WTC11 (cell line): ENCODE measurements at regions not wholly inside any gene's neighbourhood (a gene's known extent, or its start where the extent isn't known, plus 50 kb on each side); places are given as distances from the start of the nearest gene placed in this dataset.

Experiments used
- ATAC-seq: fragments of 200-7000 bp; cut with Tn5 transposase; 2 replicates; pipeline ENCODE4 v1.10.0; 2021; ENCODE audit warnings: mild to moderate bottlenecking, moderate library complexity
- CTCF ChIA-PET: fragments of 300-600 bp; sonication (Branson Sonifier 250); formaldehyde crosslinking; loops from one replicate; lab custom pipeline; 2021; ENCODE audit warnings: antibody characterized with exemption; lab: Charles Lee
- POLR2A ChIA-PET: fragments of 350-600 bp; sonication (Branson Sonifier 250); formaldehyde crosslinking; loops from one replicate; lab custom pipeline; 2021; ENCODE audit warnings: antibody characterized with exemption; lab: Charles Lee
- DNase-seq: peaks from one replicate; pipeline ENCODE4 v3.0.0; 2021; ENCODE audit warnings: low spot score
- H3K27ac Mint-ChIP-seq: 2 replicates; pipeline ENCODE4 v1.8.0; 2021; ENCODE audit warnings: mixed read lengths
- H3K27me3 Mint-ChIP-seq: 2 replicates; pipeline ENCODE4 v1.8.0; 2021; ENCODE audit warnings: low read depth, mild to moderate bottlenecking, moderate library complexity, mixed read lengths
- H3K36me3 Mint-ChIP-seq: 2 replicates; pipeline ENCODE4 v1.8.0; 2021; ENCODE audit warnings: mixed read lengths
- H3K4me1 Mint-ChIP-seq: 2 replicates; pipeline ENCODE4 v1.8.0; 2022; ENCODE audit warnings: mixed read lengths
- H3K4me3 Mint-ChIP-seq: 2 replicates; pipeline ENCODE4 v1.8.0; 2021; ENCODE audit warnings: mild to moderate bottlenecking, moderate library complexity, mixed read lengths
- H3K9me3 Mint-ChIP-seq: 2 replicates; pipeline ENCODE4 v1.8.0; 2021; ENCODE audit warnings: mixed read lengths
- CBFB ChIP-seq: sonication (generic); formaldehyde crosslinking; IDR thresholded peaks from 2 replicates; pipeline ENCODE4 v1.8.1; 2022; ENCODE audit warnings: mild to moderate bottlenecking, low read depth, missing genetic modification reagents
- EMX1 ChIP-seq: fragments of 250-450 bp; sonication (Bioruptor Pico); IDR thresholded peaks from 2 replicates; pipeline ENCODE4 v1.8.0; 2021; ENCODE audit warnings: mild to moderate bottlenecking
- ESRRA ChIP-seq: sonication (generic); formaldehyde crosslinking; IDR thresholded peaks from 2 replicates; pipeline ENCODE4 v1.8.1; 2022; ENCODE audit warnings: mild to moderate bottlenecking, missing genetic modification reagents, borderline replicate concordance
- FOXJ3 ChIP-seq: sonication (generic); formaldehyde crosslinking; IDR thresholded peaks from 2 replicates; pipeline ENCODE4 v1.9.0; 2021; ENCODE audit warnings: missing genetic modification reagents, mild to moderate bottlenecking, borderline replicate concordance
- NR1H2 ChIP-seq: sonication (generic); formaldehyde crosslinking; IDR thresholded peaks from 2 replicates; pipeline ENCODE4 v1.9.0; 2021; ENCODE audit warnings: mild to moderate bottlenecking, moderate library complexity, missing genetic modification reagents
- OVOL2 ChIP-seq: fragments of 250-450 bp; sonication (Bioruptor Pico); IDR thresholded peaks from 2 replicates; pipeline ENCODE4 v1.9.0; 2021; ENCODE audit warnings: mild to moderate bottlenecking, borderline replicate concordance
- ZNF425 ChIP-seq: fragments of 250-450 bp; sonication (Bioruptor Pico); conservative IDR thresholded peaks from 2 replicates; pipeline ENCODE4 v1.9.0; 2021; ENCODE audit warnings: mild to moderate bottlenecking
- ZNF671 ChIP-seq: fragments of 250-450 bp; sonication (Bioruptor Pico); IDR thresholded peaks from 2 replicates; pipeline ENCODE4 v1.8.0; 2021; ENCODE audit warnings: mild to moderate bottlenecking
- ZSCAN18 ChIP-seq: fragments of 250-450 bp; sonication (Bioruptor Pico); IDR thresholded peaks from 2 replicates; pipeline ENCODE4 v2.1.2; 2022; ENCODE audit warnings: mild to moderate bottlenecking, moderate library complexity
- TF ChIP-seq, protein P1 (sequence below): fragments of 250-450 bp; sonication (Bioruptor Pico); IDR thresholded peaks from 2 replicates; pipeline ENCODE4 v1.9.0; 2021; ENCODE audit warnings: mild to moderate bottlenecking, borderline replicate concordance
- TF ChIP-seq, protein P2 (sequence below): fragments of 200-600 bp; IDR thresholded peaks from 2 replicates; pipeline ENCODE4 v1.8.0; 2022; ENCODE audit warnings: antibody characterized with exemption
- TF ChIP-seq, protein P3 (sequence below): fragments of 250-450 bp; sonication (Bioruptor Pico); IDR thresholded peaks from 2 replicates; pipeline ENCODE4 v1.9.0; 2021; ENCODE audit warnings: moderate library complexity, mild to moderate bottlenecking, inconsistent platforms, borderline replicate concordance
- TF ChIP-seq, protein P4 (sequence below): sonication (generic); formaldehyde crosslinking; IDR thresholded peaks from 2 replicates; pipeline ENCODE4 v1.8.0; 2022; ENCODE audit warnings: missing genetic modification reagents
- TF ChIP-seq, protein P5 (sequence below): sonication (generic); formaldehyde crosslinking; IDR thresholded peaks from 2 replicates; pipeline ENCODE4 v1.8.1; 2022; ENCODE audit warnings: low read depth, mild to moderate bottlenecking, moderate library complexity, missing genetic modification reagents, borderline replicate concordance

DNA sequence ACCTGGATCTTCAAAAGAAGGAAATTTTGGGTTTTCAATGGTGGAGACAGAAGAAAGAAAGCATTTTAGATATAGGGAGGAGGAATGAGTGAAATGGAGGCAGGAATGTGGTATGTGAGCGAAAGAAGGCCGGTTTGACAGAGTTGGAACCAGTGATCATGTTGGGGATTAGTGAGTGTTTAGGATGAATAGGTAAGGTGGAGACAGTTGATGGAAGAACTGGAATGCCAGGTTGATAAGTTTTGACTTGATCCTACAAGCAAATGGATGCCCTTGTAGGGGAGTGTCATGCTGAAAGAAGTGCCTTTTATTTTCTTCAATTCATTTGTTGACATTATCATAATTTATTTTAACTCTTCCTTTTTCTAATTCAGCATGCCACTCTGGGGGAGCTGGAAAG, 207.8 kb upstream of the AMOT start (continued):
- TF ChIP-seq, protein P1, sequence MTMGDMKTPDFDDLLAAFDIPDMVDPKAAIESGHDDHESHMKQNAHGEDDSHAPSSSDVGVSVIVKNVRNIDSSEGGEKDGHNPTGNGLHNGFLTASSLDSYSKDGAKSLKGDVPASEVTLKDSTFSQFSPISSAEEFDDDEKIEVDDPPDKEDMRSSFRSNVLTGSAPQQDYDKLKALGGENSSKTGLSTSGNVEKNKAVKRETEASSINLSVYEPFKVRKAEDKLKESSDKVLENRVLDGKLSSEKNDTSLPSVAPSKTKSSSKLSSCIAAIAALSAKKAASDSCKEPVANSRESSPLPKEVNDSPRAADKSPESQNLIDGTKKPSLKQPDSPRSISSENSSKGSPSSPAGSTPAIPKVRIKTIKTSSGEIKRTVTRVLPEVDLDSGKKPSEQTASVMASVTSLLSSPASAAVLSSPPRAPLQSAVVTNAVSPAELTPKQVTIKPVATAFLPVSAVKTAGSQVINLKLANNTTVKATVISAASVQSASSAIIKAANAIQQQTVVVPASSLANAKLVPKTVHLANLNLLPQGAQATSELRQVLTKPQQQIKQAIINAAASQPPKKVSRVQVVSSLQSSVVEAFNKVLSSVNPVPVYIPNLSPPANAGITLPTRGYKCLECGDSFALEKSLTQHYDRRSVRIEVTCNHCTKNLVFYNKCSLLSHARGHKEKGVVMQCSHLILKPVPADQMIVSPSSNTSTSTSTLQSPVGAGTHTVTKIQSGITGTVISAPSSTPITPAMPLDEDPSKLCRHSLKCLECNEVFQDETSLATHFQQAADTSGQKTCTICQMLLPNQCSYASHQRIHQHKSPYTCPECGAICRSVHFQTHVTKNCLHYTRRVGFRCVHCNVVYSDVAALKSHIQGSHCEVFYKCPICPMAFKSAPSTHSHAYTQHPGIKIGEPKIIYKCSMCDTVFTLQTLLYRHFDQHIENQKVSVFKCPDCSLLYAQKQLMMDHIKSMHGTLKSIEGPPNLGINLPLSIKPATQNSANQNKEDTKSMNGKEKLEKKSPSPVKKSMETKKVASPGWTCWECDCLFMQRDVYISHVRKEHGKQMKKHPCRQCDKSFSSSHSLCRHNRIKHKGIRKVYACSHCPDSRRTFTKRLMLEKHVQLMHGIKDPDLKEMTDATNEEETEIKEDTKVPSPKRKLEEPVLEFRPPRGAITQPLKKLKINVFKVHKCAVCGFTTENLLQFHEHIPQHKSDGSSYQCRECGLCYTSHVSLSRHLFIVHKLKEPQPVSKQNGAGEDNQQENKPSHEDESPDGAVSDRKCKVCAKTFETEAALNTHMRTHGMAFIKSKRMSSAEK (CRISPR knock-in tag), result no peak
- TF ChIP-seq OVOL2 (CRISPR knock-in tag) (no peak), ZNF425 (CRISPR knock-in tag) (no peak), ZNF671 (CRISPR knock-in tag) (no peak), CBFB (CRISPR knock-in tag) (no peak), ZSCAN18 (no peak), EMX1 (no peak), ESRRA (no peak)
- TF ChIP-seq, protein P2, sequence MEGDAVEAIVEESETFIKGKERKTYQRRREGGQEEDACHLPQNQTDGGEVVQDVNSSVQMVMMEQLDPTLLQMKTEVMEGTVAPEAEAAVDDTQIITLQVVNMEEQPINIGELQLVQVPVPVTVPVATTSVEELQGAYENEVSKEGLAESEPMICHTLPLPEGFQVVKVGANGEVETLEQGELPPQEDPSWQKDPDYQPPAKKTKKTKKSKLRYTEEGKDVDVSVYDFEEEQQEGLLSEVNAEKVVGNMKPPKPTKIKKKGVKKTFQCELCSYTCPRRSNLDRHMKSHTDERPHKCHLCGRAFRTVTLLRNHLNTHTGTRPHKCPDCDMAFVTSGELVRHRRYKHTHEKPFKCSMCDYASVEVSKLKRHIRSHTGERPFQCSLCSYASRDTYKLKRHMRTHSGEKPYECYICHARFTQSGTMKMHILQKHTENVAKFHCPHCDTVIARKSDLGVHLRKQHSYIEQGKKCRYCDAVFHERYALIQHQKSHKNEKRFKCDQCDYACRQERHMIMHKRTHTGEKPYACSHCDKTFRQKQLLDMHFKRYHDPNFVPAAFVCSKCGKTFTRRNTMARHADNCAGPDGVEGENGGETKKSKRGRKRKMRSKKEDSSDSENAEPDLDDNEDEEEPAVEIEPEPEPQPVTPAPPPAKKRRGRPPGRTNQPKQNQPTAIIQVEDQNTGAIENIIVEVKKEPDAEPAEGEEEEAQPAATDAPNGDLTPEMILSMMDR, result no peak
- TF ChIP-seq, protein P3, sequence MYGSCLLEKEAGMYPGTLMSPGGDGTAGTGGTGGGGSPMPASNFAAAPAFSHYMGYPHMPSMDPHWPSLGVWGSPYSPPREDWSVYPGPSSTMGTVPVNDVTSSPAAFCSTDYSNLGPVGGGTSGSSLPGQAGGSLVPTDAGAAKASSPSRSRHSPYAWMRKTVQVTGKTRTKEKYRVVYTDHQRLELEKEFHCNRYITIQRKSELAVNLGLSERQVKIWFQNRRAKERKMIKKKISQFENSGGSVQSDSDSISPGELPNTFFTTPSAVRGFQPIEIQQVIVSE, result no peak

DNA sequence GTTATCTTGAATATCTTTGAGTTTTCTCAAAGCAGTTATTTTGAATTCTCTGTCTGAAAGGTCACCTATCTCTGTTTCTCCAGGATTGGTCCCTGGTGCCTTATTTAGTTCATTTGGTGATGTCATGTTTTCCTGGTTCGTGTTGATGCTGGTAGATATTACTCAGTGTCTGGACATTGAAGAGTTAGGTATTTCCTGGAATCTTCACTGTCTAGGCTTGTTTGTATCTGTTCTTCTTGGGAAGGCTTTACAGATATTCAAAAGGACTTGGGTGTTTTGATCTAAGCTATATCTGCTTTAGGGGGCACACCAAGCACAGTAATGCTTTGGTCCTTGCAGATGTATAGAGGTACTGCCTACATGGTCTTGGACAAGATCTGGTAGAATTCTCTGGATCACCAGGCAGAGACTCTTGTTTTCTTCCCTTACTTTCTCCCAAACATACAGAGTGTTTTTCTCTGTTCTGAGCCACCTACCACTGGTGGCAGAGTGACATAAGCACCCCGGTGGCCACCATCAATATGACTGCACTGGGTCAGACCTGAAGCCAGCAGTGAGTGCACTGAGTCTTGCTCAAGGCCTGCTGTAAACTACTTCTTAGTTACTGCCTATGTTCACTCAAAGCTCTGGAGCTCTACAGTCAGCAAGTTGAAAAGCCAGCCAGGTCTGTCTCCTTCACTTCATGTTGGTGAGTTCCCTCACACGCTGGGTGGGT, 193.5 kb upstream of the AMOT start:
- Mint-ChIP-seq H3K4me1 (no peaks in the 10 kb centered on the region), H3K4me3 (no peak overlapping the region), H3K9me3 (peaks cover 16% of the 10 kb centered on the region), H3K27me3 (no peaks in the 10 kb centered on the region), H3K27ac (no peak overlapping the region), H3K36me3 (no peaks in the 10 kb centered on the region)
- DNase-seq, result no peak
- no peak for ATAC-seq
- ChIA-PET CTCF (no interaction called here), POLR2A (no interaction called here)
- TF ChIP-seq FOXJ3 (no peak), CBFB (CRISPR knock-in tag) (no peak), NR1H2 (CRISPR knock-in tag) (no peak), EMX1 (no peak)
- TF ChIP-seq, protein P1 (CRISPR knock-in tag), result no peak
- TF ChIP-seq, protein P4, sequence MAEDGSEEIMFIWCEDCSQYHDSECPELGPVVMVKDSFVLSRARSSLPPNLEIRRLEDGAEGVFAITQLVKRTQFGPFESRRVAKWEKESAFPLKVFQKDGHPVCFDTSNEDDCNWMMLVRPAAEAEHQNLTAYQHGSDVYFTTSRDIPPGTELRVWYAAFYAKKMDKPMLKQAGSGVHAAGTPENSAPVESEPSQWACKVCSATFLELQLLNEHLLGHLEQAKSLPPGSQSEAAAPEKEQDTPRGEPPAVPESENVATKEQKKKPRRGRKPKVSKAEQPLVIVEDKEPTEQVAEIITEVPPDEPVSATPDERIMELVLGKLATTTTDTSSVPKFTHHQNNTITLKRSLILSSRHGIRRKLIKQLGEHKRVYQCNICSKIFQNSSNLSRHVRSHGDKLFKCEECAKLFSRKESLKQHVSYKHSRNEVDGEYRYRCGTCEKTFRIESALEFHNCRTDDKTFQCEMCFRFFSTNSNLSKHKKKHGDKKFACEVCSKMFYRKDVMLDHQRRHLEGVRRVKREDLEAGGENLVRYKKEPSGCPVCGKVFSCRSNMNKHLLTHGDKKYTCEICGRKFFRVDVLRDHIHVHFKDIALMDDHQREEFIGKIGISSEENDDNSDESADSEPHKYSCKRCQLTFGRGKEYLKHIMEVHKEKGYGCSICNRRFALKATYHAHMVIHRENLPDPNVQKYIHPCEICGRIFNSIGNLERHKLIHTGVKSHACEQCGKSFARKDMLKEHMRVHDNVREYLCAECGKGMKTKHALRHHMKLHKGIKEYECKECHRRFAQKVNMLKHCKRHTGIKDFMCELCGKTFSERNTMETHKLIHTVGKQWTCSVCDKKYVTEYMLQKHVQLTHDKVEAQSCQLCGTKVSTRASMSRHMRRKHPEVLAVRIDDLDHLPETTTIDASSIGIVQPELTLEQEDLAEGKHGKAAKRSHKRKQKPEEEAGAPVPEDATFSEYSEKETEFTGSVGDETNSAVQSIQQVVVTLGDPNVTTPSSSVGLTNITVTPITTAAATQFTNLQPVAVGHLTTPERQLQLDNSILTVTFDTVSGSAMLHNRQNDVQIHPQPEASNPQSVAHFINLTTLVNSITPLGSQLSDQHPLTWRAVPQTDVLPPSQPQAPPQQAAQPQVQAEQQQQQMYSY (CRISPR knock-in tag), result no peak
- TF ChIP-seq, protein P5, sequence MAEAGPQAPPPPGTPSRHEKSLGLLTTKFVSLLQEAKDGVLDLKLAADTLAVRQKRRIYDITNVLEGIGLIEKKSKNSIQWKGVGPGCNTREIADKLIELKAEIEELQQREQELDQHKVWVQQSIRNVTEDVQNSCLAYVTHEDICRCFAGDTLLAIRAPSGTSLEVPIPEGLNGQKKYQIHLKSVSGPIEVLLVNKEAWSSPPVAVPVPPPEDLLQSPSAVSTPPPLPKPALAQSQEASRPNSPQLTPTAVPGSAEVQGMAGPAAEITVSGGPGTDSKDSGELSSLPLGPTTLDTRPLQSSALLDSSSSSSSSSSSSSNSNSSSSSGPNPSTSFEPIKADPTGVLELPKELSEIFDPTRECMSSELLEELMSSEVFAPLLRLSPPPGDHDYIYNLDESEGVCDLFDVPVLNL (CRISPR knock-in tag), result no peak
